ENCODE measurements at regions not wholly inside any gene's neighbourhood (a gene's known extent, or its start where the extent isn't known, plus 50 kb on each side); places are given as distances from the start of the nearest gene placed in this dataset.

DNA sequence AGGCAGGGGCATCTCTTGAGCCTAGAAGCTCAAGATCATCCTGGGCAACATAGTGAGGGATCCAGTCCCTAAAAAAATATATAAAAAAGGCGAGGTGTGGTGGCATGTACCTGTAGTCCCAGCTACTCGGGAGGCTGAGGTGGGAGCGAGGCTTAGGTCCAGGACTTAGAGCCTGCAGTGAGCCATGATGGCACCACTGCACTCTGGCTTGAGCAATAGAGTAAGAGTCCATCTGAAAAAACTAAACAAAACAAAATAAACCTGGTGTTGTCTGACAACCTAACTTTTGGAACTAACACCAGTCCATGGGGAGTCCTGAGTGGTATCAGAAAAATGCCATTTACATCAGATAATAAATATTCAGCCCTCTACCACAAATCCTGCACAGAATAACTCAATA, 110.1 kb upstream of the NRIP1 start:
- Histone ChIP-seq H3K4me1 (no peaks in the 10 kb centered on the region), H3K9me3 (no peaks in the 10 kb centered on the region), H3K9ac (ENCODE audit: low read depth in 2 of 2, low read length in 2 of 2) (no peak overlapping the region), H3K27me3 (no peaks in the 10 kb centered on the region), H3K36me3 (no peaks in the 10 kb centered on the region), H3K27ac (no peak overlapping the region), H3K4me3 (no peak overlapping the region)
- TF ChIP-seq CTCF (IDR thresholded peaks at IDR 0.05) = no peak
- DNase-seq = no peak
- intact Hi-C loops (cut with DNase I) = no loop called here

DNA sequence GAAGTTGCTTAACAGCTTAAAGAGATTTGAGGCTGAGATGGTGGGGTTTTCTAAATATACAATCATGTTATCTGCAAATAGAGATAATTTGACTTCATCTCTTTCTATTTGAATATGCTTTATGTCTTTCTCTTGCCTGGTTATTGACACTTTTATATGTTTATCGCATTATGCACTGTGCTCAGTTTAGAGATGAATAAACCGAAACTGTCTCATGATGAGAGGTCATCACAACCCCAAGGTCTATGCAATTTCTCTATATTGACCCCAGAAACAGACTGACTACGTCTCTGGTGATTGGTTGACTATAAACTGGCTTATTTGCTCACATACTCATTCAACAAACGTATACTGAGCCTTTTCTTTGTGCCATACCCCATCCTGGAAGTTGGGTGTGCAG, 117.9 kb upstream of the NRIP1 start:
- H3K27me3 ChIP-seq = no peaks in the 10 kb centered on the region
- no peak overlapping the region for H3K4me3 ChIP-seq
- H3K9me3 ChIP-seq = no peaks in the 10 kb centered on the region
- DNase-seq = no peak
- H3K36me3 ChIP-seq = no peaks in the 10 kb centered on the region
- TF ChIP-seq CTCF (IDR thresholded peaks at IDR 0.05) = no peak
- no peak overlapping the region for H3K9ac ChIP-seq (ENCODE audit: low read depth in 2 of 2, low read length in 2 of 2)
- intact Hi-C loops (cut with DNase I) = no loop called here
- no peak overlapping the region for H3K27ac ChIP-seq
- H3K4me1 ChIP-seq = no peaks in the 10 kb centered on the region

GRCh38 chr21:15183813-15184257, 119.0 kb upstream of the NRIP1 start:
- no peak for TF ChIP-seq CTCF (IDR thresholded peaks at IDR 0.05)
- Histone ChIP-seq H3K9me3 (no peaks in the 10 kb centered on the region), H3K27ac (no peak overlapping the region), H3K27me3 (no peaks in the 10 kb centered on the region), H3K4me3 (no peak overlapping the region), H3K36me3 (no peaks in the 10 kb centered on the region), H3K4me1 (no peaks in the 10 kb centered on the region), H3K9ac (ENCODE audit: low read depth in 2 of 2, low read length in 2 of 2) (no peak overlapping the region)
- intact Hi-C loops (cut with DNase I) = no loop called here
- no peak for DNase-seq

- no peaks in the 10 kb centered on the region for H3K4me1 ChIP-seq
- H3K4me3 ChIP-seq = no peak overlapping the region
- TF ChIP-seq CTCF (IDR thresholded peaks at IDR 0.05) = no peak
- H3K9ac ChIP-seq (ENCODE audit: low read depth in 2 of 2, low read length in 2 of 2) = no peak overlapping the region
- H3K9me3 ChIP-seq = no peaks in the 10 kb centered on the region
- H3K27ac ChIP-seq = no peak overlapping the region
- H3K27me3 ChIP-seq = no peaks in the 10 kb centered on the region
- intact Hi-C loops (cut with DNase I) = no loop called here
- DNase-seq = no peak
- H3K36me3 ChIP-seq = no peaks in the 10 kb centered on the region
Observed at GRCh38 chr21:15190412-15190811, 125.6 kb upstream of the NRIP1 start.

GRCh38 chr21:15190837-15191236, 126.0 kb upstream of the NRIP1 start:
- no peak for DNase-seq
- TF ChIP-seq CTCF (IDR thresholded peaks at IDR 0.05) = no peak
- intact Hi-C loops (cut with DNase I) = no loop called here
- Histone ChIP-seq H3K27me3 (no peaks in the 10 kb centered on the region), H3K4me1 (no peaks in the 10 kb centered on the region), H3K36me3 (no peaks in the 10 kb centered on the region), H3K9ac (ENCODE audit: low read depth in 2 of 2, low read length in 2 of 2) (no peak overlapping the region), H3K27ac (no peak overlapping the region), H3K4me3 (no peak overlapping the region), H3K9me3 (no peaks in the 10 kb centered on the region)

- H3K4me3 ChIP-seq = no peak overlapping the region
- H3K9me3 ChIP-seq = no peaks in the 10 kb centered on the region
- no peak overlapping the region for H3K9ac ChIP-seq (ENCODE audit: low read depth in 2 of 2, low read length in 2 of 2)
- H3K27ac ChIP-seq = no peak overlapping the region
- H3K4me1 ChIP-seq = no peaks in the 10 kb centered on the region
- no peaks in the 10 kb centered on the region for H3K36me3 ChIP-seq
- no peak for DNase-seq
- no peak for TF ChIP-seq CTCF (IDR thresholded peaks at IDR 0.05)
- H3K27me3 ChIP-seq = no peaks in the 10 kb centered on the region
- intact Hi-C loops (cut with DNase I) = no loop called here
Observed at GRCh38 chr21:15191342-15191741, 126.5 kb upstream of the NRIP1 start.

Data from colonic mucosa (tissue), 4 donors.